ENCODE measurements at regions not wholly inside any gene's neighbourhood (a gene's known extent, or its start where the extent isn't known, plus 50 kb on each side); places are given as distances from the start of the nearest gene placed in this dataset.

DNA sequence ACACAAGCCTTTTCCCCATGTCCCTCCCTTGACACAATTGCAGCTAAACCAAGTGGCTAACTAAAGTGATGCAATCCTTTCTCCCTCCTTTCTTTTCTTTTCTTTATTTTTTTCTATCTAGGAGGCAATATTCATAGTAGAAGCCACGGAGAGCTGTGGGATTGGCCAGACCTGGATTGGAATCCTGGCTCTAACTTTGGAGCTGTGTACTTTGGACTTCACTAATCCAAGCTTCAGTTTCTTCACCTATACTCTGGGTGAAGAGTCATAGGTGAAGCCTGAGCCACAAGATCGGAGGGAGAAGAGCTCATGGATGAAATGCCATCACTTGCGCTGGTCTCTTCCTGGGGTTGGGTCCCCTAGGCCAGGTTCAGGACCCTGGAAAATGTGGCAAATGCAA lies 177.2 kb downstream of the IRX5 start:
- H3K27me3 ChIP-seq: no peaks in the 10 kb centered on the region
- no peaks in the 10 kb centered on the region for H3K36me3 ChIP-seq
- TF ChIP-seq CTCF (IDR thresholded peaks at IDR 0.05) (no peak), POLR2AphosphoS5 (IDR thresholded peaks at IDR 0.05) (no peak), POLR2A (IDR thresholded peaks at IDR 0.05) (no peak)
- no peaks in the 10 kb centered on the region for H3K9me3 ChIP-seq
- no peak overlapping the region for H3K4me3 ChIP-seq
- DNase-seq (ENCODE audit: low spot score in 2 of 2): no peak
- no peak overlapping the region for H3K27ac ChIP-seq
- H3K4me1 ChIP-seq: no peaks in the 10 kb centered on the region
- intact Hi-C loops (cut with DNase I; ENCODE audit: low total_unique reads): no loop called here

DNA sequence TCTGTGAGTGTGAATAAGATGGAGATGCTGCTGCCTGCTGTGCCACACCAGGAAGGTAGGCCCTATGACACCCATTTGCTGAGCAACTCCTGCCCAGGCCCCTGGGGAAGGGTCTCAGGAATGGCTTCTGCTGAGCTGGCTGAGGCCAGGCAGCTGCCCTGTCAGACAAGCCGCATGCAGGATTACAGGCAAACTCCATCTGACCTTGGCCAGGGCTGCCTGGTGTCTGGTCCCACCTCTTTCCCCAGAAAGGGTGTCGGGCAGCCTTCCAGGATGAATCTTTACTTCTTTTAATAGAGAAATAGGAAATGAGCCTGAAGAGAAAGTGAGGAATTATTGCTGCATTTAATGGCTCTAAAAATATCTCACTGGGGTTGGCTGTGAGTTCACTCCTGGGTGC lies 182.5 kb downstream of the IRX5 start:
- intact Hi-C loops (cut with DNase I; ENCODE audit: low total_unique reads): no loop called here
- Histone ChIP-seq H3K9me3 (no peaks in the 10 kb centered on the region), H3K27me3 (no peaks in the 10 kb centered on the region), H3K36me3 (no peaks in the 10 kb centered on the region), H3K4me3 (no peak overlapping the region), H3K4me1 (no peaks in the 10 kb centered on the region), H3K27ac (no peak overlapping the region)
- DNase-seq (ENCODE audit: low spot score in 2 of 2): no peak
- TF ChIP-seq CTCF (IDR thresholded peaks at IDR 0.05) (no peak), POLR2A (IDR thresholded peaks at IDR 0.05) (no peak), POLR2AphosphoS5 (IDR thresholded peaks at IDR 0.05) (no peak)

- intact Hi-C loops (cut with DNase I; ENCODE audit: low total_unique reads): no loop called here
Measured at GRCh38 chr16:55115506-55115905, 184.8 kb downstream of the IRX5 start.

GRCh38 chr16:55116165-55116920 lies 185.7 kb downstream of the IRX5 start:
- H3K9me3 ChIP-seq: no peaks in the 10 kb centered on the region
- no peak overlapping the region for H3K27ac ChIP-seq
- intact Hi-C loops (cut with DNase I; ENCODE audit: low total_unique reads): no loop called here
- H3K27me3 ChIP-seq: no peaks in the 10 kb centered on the region
- peak in 1 of 2 donors; percentile 18 for DNase-seq (ENCODE audit: low spot score in 2 of 2)
- no peaks in the 10 kb centered on the region for H3K36me3 ChIP-seq
- TF ChIP-seq POLR2A (IDR thresholded peaks at IDR 0.05) (no peak), CTCF (IDR thresholded peaks at IDR 0.05) (no peak), POLR2AphosphoS5 (IDR thresholded peaks at IDR 0.05) (no peak)
- no peak overlapping the region for H3K4me3 ChIP-seq
- H3K4me1 ChIP-seq: no peaks in the 10 kb centered on the region

More at GRCh38 chr16:55115506-55115905, 184.8 kb downstream of the IRX5 start:
- no peaks in the 10 kb centered on the region for H3K9me3 ChIP-seq
- H3K4me1 ChIP-seq: no peaks in the 10 kb centered on the region
- no peak for DNase-seq (ENCODE audit: low spot score in 2 of 2)
- H3K27ac ChIP-seq: no peak overlapping the region
- no peaks in the 10 kb centered on the region for H3K36me3 ChIP-seq
- H3K27me3 ChIP-seq: no peaks in the 10 kb centered on the region
- no peak overlapping the region for H3K4me3 ChIP-seq
- TF ChIP-seq POLR2AphosphoS5 (IDR thresholded peaks at IDR 0.05) (no peak), POLR2A (IDR thresholded peaks at IDR 0.05) (no peak), CTCF (IDR thresholded peaks at IDR 0.05) (no peak)

DNA sequence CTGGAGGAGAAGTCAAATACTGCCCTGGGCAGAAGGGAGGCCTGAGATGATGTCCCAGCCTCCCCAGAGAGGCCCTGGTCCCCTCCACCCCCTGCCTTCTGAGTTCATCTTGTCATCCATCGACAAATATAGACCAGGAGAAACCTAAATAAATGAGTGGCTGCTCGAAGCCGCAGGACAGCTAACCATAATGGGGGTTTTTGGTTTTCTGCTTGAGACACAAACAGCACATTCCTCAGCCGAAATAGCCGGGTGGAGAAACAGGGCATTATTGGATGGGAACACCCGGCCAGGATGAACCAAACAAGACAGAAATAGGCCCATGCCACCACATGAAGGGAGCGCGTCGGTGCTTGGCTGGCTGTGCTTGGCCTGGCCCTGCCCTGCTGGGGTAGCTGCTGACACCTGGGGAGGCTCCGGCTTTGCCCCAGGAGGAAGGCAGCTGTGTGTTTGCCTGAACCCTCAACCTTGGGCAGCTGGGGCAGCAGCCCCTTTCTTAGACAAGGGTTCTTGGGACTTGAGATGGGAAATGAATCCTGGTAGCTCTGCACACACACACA lies 188.1 kb downstream of the IRX5 start:
- intact Hi-C loops (cut with DNase I; ENCODE audit: low total_unique reads): no loop called here
- no peak for DNase-seq (ENCODE audit: low spot score in 2 of 2)
- Histone ChIP-seq H3K4me1 (no peaks in the 10 kb centered on the region), H3K36me3 (no peaks in the 10 kb centered on the region), H3K9me3 (peaks cover 0 to 9% of the 10 kb centered on the region in 2 donors), H3K27me3 (no peaks in the 10 kb centered on the region), H3K4me3 (no peak overlapping the region), H3K27ac (no peak overlapping the region)
- TF ChIP-seq POLR2A (IDR thresholded peaks at IDR 0.05) (no peak), CTCF (IDR thresholded peaks at IDR 0.05) (no peak), POLR2AphosphoS5 (IDR thresholded peaks at IDR 0.05) (no peak)
